Neutrophil (primary cell): ENCODE measurements at regions not wholly inside any gene's neighbourhood (a gene's known extent, or its start where the extent isn't known, plus 50 kb on each side); places are given as distances from the start of the nearest gene placed in this dataset.

Experiments used
- H3K27ac ChIP-seq: fragments of 200-600 bp; sonication (generic); 2 replicates; pipeline ENCODE4 v1.5.1; 2016; ENCODE audit warnings: mild to moderate bottlenecking, moderate library complexity
- H3K27me3 ChIP-seq: fragments of 200-600 bp; sonication (generic); 2 replicates; pipeline ENCODE4 v1.6.0; 2016; ENCODE audit warnings: mild to moderate bottlenecking
- H3K36me3 ChIP-seq: fragments of 200-600 bp; sonication (generic); 2 replicates; pipeline ENCODE4 v1.5.1; 2017
- H3K4me1 ChIP-seq, 2 experiments: fragments of 200-600 bp in 1 of 2; sonication (generic) in 1 of 2; 1 replicate in 1 of 2; 2 replicates in 1 of 2; pipeline versions ENCODE4 v1.5.1 to v1.6.1; 2013 to 2016; ENCODE audit warnings: low read depth in 1 of 2, low read length in 1 of 2, mild to moderate bottlenecking in 1 of 2, moderate library complexity in 1 of 2; ENCODE audit not compliant: control insufficient read depth in 1 of 2, insufficient read depth in 1 of 2
- H3K4me3 ChIP-seq, 2 experiments: fragments of 200-600 bp in 1 of 2; sonication (generic) in 1 of 2; 1 replicate in 1 of 2; 2 replicates in 1 of 2; pipeline ENCODE4 v1.5.1; 2013 to 2016; ENCODE audit warnings: low read depth in 1 of 2, low read length in 1 of 2, mild to moderate bottlenecking in 1 of 2, moderate library complexity in 1 of 2
- H3K9me3 ChIP-seq: fragments of 200-600 bp; sonication (generic); 2 replicates; pipeline ENCODE4 v1.5.1; 2016
- CTCF ChIP-seq: fragments of 200-600 bp; sonication (generic); IDR thresholded peaks from 2 replicates; pipeline ENCODE4 v1.5.1; 2016; ENCODE audit warnings: antibody characterized with exemption

- H3K36me3 ChIP-seq = no peaks in the 10 kb centered on the region
- no peaks in the 10 kb centered on the region for H3K9me3 ChIP-seq
- peaks cover 65% of the 10 kb centered on the region for H3K27me3 ChIP-seq
- H3K4me3 ChIP-seq = no peak overlapping the region
- no peaks in the 10 kb centered on the region for H3K4me1 ChIP-seq
- no peak overlapping the region for H3K27ac ChIP-seq
- TF ChIP-seq CTCF = no peak
These were observed 239.9 kb downstream of the MTX2 start for GRCh38 chr2:176508984-176509740.

DNA sequence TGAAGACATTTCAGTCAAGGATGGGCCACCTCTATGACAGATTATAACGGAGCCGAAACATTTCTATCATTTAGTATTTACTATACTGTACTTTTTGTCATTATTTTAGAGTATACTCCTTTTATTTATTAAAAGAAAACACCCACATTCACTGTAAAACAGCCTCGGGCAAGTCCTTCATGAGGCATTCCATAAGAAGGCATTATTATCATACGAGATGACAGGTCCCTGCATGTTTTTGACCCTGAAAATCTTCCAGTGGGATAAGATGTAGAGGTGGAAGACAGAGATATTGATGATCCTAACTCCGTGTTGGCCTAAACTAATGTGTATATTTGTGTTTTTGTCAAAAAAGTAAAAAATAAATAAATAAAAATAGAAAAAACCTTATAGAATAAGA, 245.0 kb downstream of the MTX2 start:
- Histone ChIP-seq H3K4me1 (no peaks in the 10 kb centered on the region), H3K9me3 (no peaks in the 10 kb centered on the region), H3K4me3 (no peak overlapping the region), H3K27ac (no peak overlapping the region), H3K27me3 (peaks cover 43% of the 10 kb centered on the region), H3K36me3 (no peaks in the 10 kb centered on the region)
- no peak for TF ChIP-seq CTCF

DNA sequence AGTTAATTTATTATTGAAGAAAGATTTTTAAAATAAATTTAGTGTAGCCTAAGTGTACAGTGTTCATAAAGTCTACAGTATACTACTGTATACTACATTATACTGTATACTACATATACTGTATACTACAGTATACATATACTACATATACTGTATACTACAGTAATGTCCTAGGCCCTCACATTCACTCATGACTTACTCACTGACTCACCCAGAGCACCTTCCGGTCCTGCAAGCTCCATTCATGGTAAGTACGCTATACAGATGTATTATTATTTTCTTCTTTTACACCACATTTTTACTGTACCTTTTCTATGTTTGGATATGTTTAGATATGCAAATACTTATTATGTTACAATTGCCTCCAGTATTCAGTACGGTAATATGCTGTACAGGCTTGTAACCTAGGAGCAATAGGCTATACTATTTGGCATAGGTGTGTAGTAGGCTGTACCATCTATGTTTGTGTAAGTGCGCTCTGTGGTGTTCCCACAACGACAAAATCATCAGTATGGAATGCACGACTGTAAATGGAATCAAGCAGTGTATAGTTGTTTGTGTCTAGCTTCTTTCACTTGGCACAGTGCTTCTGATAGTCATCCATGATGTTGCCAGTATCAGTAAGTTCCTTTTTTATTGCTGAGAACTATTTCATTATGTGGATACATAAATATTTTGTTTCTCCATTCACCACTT, 245.7 kb downstream of the MTX2 start:
- Histone ChIP-seq H3K27me3 (peaks cover 39% of the 10 kb centered on the region), H3K9me3 (no peaks in the 10 kb centered on the region), H3K36me3 (no peaks in the 10 kb centered on the region), H3K4me3 (no peak overlapping the region), H3K4me1 (no peaks in the 10 kb centered on the region), H3K27ac (no peak overlapping the region)
- no peak for TF ChIP-seq CTCF

GRCh38 chr2:176516051-176516602, 246.9 kb downstream of the MTX2 start:
- Histone ChIP-seq H3K4me3 (no peak overlapping the region), H3K36me3 (no peaks in the 10 kb centered on the region), H3K4me1 (no peaks in the 10 kb centered on the region), H3K27ac (no peak overlapping the region), H3K9me3 (no peaks in the 10 kb centered on the region), H3K27me3 (peaks cover 32% of the 10 kb centered on the region)
- TF ChIP-seq CTCF = no peak

DNA sequence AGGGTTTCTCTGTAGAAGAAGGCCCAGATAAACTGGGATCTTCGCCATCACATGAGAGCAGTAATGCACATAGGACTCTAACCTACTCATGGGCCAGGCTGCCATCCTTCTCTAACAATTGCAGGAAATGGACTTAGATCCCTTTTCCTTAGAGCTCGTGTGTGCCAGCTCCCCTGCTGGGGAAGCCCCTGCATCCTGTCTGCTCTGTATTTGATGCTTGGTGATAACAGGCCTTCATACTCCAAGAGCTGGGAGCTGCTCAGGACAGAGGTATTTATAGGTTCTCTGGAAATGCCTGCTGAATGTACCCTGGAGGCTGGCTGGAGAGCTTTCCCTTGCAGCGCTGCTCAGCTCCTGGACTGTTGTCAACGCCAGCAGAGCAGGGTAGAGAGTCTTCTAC, 249.6 kb downstream of the MTX2 start:
- no peak overlapping the region for H3K27ac ChIP-seq
- H3K4me3 ChIP-seq = no peak overlapping the region
- TF ChIP-seq CTCF = no peak
- H3K27me3 ChIP-seq = peaks cover 40% of the 10 kb centered on the region
- no peaks in the 10 kb centered on the region for H3K9me3 ChIP-seq
- no peaks in the 10 kb centered on the region for H3K4me1 ChIP-seq
- no peaks in the 10 kb centered on the region for H3K36me3 ChIP-seq
